ENCODE measurements at regions not wholly inside any gene's neighbourhood (a gene's known extent, or its start where the extent isn't known, plus 50 kb on each side); places are given as distances from the start of the nearest gene placed in this dataset.

- ATAC-seq (ENCODE audit: low FRiP score) (no peak), DNase-seq (ENCODE audit: low spot score) (no peak)
Measured at GRCh38 chr6:67887419-67887746, 747.7 kb upstream of the ADGRB3 start.

GRCh38 chr6:67886840-67887292, 748.2 kb upstream of the ADGRB3 start:
- DNase-seq (ENCODE audit: low spot score) = no peak
- no peak for TF ChIP-seq CTCF (IDR thresholded peaks at IDR 0.05)
- ATAC-seq (ENCODE audit: low FRiP score) = no peak

More at GRCh38 chr6:67887419-67887746, 747.7 kb upstream of the ADGRB3 start:
- no peak for TF ChIP-seq CTCF (IDR thresholded peaks at IDR 0.05)

GRCh38 chr6:67886036-67886707, 748.9 kb upstream of the ADGRB3 start:
- DNase-seq (ENCODE audit: low spot score) (no peak), ATAC-seq (ENCODE audit: low FRiP score) (no peak)
- TF ChIP-seq CTCF (IDR thresholded peaks at IDR 0.05) = no peak

- ATAC-seq (ENCODE audit: low FRiP score) (no peak), DNase-seq (ENCODE audit: low spot score) (no peak)
- no peak for TF ChIP-seq CTCF (IDR thresholded peaks at IDR 0.05)
Measured at GRCh38 chr6:67885081-67886033, 749.7 kb upstream of the ADGRB3 start.

GRCh38 chr6:67884442-67884841, 750.6 kb upstream of the ADGRB3 start:
- DNase-seq (ENCODE audit: low spot score) = no peak
- no peak for TF ChIP-seq CTCF (IDR thresholded peaks at IDR 0.05)
- ATAC-seq (ENCODE audit: low FRiP score) = no peak

- ATAC-seq (ENCODE audit: low FRiP score) (no peak), DNase-seq (ENCODE audit: low spot score) (no peak)
- TF ChIP-seq CTCF (IDR thresholded peaks at IDR 0.05) = no peak
Measured at GRCh38 chr6:67883500-67884366, 751.3 kb upstream of the ADGRB3 start.
